ENCODE measurements at regions not wholly inside any gene's neighbourhood (a gene's known extent, or its start where the extent isn't known, plus 50 kb on each side); places are given as distances from the start of the nearest gene placed in this dataset.

GRCh38 chr1:5312293-5312674, 657.9 kb downstream of the AJAP1 start:
- intact Hi-C loops (cut with DNase I, micrococcal nuclease): no loop called here
- ATAC-seq: no peak
- no peak for DNase-seq
- Histone ChIP-seq H3K4me1 (ENCODE audit: low read depth) (no peaks in the 10 kb centered on the region), H3K9me3 (no peaks in the 10 kb centered on the region), H3K36me3 (ENCODE audit: low read depth) (no peaks in the 10 kb centered on the region), H3K4me3 (no peak overlapping the region)
- TF ChIP-seq CTCF (IDR thresholded peaks at IDR 0.05): no peak

DNA sequence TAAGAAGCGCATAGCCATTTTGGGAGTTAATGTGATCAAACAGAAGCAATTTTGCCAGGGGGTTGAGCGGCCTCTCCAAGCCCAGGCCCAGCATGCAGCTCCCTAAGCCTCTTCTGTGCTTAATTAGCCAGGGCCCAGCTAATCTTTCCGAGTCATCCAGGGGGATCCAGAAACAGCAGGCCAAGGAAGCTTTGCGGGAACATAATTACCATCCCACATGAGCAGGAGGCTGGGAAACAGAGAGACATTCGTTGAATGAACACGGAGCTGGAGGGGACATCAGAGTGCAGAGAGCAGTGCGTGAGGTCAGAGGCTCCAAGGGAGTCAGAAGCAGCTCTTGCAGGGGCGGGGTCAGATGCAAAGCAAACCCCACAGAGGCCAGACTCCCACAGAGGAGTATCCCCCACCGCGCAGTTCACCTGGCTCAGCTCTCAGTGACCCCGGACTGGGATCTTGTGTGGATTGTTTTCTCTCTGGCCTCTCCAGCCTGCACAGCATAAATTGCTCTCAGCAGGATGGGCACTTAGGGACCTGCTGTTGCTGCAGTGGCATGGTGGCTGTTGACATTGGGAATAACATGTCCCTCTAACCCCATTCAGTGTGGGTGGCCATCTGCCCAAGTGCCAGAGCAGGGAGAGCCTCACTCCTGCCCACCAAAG, 657.4 kb downstream of the AJAP1 start:
- no peak for TF ChIP-seq CTCF (IDR thresholded peaks at IDR 0.05)
- DNase-seq: no peak
- no peak for ATAC-seq
- Histone ChIP-seq H3K9me3 (no peaks in the 10 kb centered on the region), H3K4me1 (ENCODE audit: low read depth) (no peaks in the 10 kb centered on the region), H3K4me3 (no peak overlapping the region), H3K36me3 (ENCODE audit: low read depth) (no peaks in the 10 kb centered on the region)
- intact Hi-C loops (cut with DNase I, micrococcal nuclease): no loop called here

- intact Hi-C loops (cut with DNase I, micrococcal nuclease): no loop called here
- Histone ChIP-seq H3K4me3 (no peak overlapping the region), H3K9me3 (no peaks in the 10 kb centered on the region), H3K4me1 (ENCODE audit: low read depth) (no peaks in the 10 kb centered on the region), H3K36me3 (ENCODE audit: low read depth) (no peaks in the 10 kb centered on the region)
- ATAC-seq: no peak
- no peak for DNase-seq
- TF ChIP-seq CTCF (IDR thresholded peaks at IDR 0.05): no peak
Measured at GRCh38 chr1:5311147-5311546, 656.7 kb downstream of the AJAP1 start.

DNA sequence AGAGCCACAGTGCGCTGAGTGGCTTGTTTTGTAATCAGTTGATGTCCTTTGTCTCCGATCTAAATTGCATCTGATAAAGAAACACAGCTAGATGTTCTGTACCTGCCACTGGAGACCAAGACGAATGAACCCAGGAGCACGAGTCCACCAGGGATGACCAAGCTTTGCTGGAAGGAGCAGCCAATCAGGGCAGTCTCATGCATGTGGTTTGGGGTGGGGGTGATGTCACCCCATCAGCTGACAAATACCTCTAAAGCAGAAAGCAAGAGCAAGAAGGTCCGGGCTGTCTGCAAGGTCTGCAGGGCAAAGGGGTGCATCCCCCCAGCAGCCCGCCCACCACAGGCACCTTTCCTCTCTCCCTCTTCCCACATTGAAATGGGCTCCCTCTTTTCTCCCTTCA, 653.8 kb downstream of the AJAP1 start:
- no peak overlapping the region for H3K4me3 ChIP-seq
- no peaks in the 10 kb centered on the region for H3K9me3 ChIP-seq
- DNase-seq: no peak
- no peaks in the 10 kb centered on the region for H3K4me1 ChIP-seq (ENCODE audit: low read depth)
- no peak for TF ChIP-seq CTCF (IDR thresholded peaks at IDR 0.05)
- no peak for ATAC-seq
- no peaks in the 10 kb centered on the region for H3K36me3 ChIP-seq (ENCODE audit: low read depth)
- intact Hi-C loops (cut with DNase I, micrococcal nuclease): no loop called here

GRCh38 chr1:5304702-5305101, 650.3 kb downstream of the AJAP1 start:
- H3K4me1 ChIP-seq (ENCODE audit: low read depth): no peaks in the 10 kb centered on the region
- no peaks in the 10 kb centered on the region for H3K9me3 ChIP-seq
- ATAC-seq: no peak
- no peak for TF ChIP-seq CTCF (IDR thresholded peaks at IDR 0.05)
- H3K36me3 ChIP-seq (ENCODE audit: low read depth): no peaks in the 10 kb centered on the region
- H3K4me3 ChIP-seq: no peak overlapping the region
- DNase-seq: no peak
- intact Hi-C loops (cut with DNase I, micrococcal nuclease): no loop called here

DNA sequence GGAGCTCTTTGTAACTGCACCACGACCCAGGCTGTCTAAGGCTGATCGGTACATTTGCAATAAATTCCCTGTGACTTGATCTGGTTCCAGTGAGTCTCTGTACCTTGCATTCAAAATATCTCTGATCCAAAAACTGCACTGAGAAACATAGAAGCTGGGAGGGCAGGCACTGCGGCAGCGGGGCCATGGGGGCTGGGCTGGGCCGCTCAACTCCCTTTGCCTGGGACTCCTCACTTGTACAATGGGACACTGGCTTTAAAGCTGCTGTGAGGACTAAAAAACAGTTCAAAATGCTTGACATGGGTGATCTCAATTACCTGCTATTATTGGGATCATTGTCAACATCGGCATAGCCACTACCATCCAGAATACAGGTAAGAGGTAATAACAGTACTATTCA, 644.0 kb downstream of the AJAP1 start:
- no peak overlapping the region for H3K4me3 ChIP-seq
- no peaks in the 10 kb centered on the region for H3K4me1 ChIP-seq (ENCODE audit: low read depth)
- H3K36me3 ChIP-seq (ENCODE audit: low read depth): no peaks in the 10 kb centered on the region
- no peak for DNase-seq
- H3K9me3 ChIP-seq: no peaks in the 10 kb centered on the region
- intact Hi-C loops (cut with DNase I, micrococcal nuclease): no loop called here
- ATAC-seq: no peak
- TF ChIP-seq CTCF (IDR thresholded peaks at IDR 0.05): no peak

Measured in mucosa of descending colon (tissue), 3 donors.